ENCODE measurements at regions not wholly inside any gene's neighbourhood (a gene's known extent, or its start where the extent isn't known, plus 50 kb on each side); places are given as distances from the start of the nearest gene placed in this dataset.

DNA sequence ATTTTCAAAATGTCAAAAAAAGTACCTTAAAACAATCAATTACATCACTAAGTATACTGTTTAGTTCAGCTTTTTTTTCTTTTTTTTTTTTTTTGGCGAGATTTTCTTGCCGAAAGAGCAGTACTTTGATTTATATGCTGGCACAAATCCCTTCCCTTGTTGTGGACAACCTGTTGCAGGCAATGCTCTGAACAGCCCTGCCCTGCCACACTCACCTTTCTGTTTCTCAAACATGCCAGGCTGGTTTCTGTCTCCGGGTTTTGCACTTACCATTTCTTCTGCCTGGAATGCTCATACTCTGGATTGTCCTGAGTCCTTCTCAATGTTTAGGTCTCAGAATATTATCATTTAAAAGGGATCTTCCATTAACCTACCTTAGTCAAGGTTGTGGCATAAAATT is 80.4 kb upstream of the JAZF1 start (continued):
- TF ChIP-seq, protein P1, sequence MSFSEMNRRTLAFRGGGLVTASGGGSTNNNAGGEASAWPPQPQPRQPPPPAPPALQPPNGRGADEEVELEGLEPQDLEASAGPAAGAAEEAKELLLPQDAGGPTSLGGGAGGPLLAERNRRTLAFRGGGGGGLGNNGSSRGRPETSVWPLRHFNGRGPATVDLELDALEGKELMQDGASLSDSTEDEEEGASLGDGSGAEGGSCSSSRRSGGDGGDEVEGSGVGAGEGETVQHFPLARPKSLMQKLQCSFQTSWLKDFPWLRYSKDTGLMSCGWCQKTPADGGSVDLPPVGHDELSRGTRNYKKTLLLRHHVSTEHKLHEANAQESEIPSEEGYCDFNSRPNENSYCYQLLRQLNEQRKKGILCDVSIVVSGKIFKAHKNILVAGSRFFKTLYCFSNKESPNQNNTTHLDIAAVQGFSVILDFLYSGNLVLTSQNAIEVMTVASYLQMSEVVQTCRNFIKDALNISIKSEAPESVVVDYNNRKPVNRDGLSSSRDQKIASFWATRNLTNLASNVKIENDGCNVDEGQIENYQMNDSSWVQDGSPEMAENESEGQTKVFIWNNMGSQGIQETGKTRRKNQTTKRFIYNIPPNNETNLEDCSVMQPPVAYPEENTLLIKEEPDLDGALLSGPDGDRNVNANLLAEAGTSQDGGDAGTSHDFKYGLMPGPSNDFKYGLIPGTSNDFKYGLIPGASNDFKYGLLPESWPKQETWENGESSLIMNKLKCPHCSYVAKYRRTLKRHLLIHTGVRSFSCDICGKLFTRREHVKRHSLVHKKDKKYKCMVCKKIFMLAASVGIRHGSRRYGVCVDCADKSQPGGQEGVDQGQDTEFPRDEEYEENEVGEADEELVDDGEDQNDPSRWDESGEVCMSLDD (tag by site-specific recombination; IDR thresholded peaks at IDR 0.05), result no peak
- TF ChIP-seq ELK4 (IDR thresholded peaks at IDR 0.05; ENCODE audit: borderline replicate concordance, low read depth, low read length), result no peak

DNA sequence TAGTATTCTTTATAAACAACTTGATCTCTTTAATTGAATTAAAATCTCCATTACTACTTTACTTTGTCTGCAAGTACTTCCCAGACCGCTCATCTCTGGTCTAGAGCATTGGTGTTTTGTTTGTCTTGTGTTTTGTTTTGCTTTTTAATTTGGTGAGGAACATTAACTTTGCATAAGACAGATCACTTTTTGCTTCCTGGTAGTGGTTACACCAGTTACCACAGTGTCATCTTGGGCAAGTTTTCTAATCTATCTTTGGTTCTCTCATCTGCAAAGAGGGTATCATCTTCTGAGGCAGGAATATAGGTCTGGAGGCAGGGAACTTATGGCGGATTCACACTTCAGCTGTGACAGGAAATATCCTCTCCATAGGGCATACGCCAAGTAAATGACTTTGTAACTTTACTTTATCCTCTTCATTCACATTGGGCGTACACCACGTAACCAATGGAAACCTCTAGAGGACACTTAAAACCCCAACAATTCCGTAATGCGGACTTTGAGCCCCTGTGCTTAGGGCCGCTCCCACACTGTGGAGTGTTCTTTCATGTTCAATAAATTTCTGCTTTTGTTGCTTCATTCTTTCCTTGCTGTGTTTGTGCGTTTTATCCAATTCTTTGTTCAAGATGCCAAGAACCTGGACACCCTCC is 83.2 kb upstream of the JAZF1 start:
- no peaks in the 10 kb centered on the region for H3K4me1 ChIP-seq (ENCODE audit: control insufficient read depth, insufficient read depth, low read length)
- H3K27ac ChIP-seq (ENCODE audit: extremely low read depth, low read depth, low read length), result no peak overlapping the region
- ChIA-PET POLR2A (no interaction called here), CTCF (interaction anchor here (0.7 kb wide), 1 partner anchor 161 kb away, joined by 4 read pairs; no protein-coding TSS in a partner anchor)
- H3K9me3 ChIP-seq (ENCODE audit: control insufficient read depth, insufficient read depth, low read depth, low read length), result no peaks in the 10 kb centered on the region
- no peak for TF ChIP-seq ZBTB20 (tag by site-specific recombination; IDR thresholded peaks at IDR 0.05)
- no peak for TF ChIP-seq ZNF341 (tag by site-specific recombination; IDR thresholded peaks at IDR 0.05; ENCODE audit: low read depth)
- no peak for TF ChIP-seq ZFP37 (tag by site-specific recombination; IDR thresholded peaks at IDR 0.05)
- TF ChIP-seq, protein P2, sequence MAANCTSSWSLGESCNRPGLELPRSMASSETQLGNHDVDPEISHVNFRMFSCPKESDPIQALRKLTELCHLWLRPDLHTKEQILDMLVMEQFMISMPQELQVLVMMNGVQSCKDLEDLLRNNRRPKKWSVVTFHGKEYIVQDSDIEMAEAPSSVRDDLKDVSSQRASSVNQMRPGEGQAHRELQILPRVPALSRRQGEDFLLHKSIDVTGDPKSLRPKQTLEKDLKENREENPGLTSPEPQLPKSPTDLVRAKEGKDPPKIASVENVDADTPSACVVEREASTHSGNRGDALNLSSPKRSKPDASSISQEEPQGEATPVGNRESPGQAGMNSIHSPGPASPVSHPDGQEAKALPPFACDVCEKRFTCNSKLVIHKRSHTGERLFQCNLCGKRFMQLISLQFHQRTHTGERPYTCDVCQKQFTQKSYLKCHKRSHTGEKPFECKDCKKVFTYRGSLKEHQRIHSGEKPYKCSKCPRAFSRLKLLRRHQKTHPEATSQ (tag by site-specific recombination; IDR thresholded peaks at IDR 0.05), result no peak
- TF ChIP-seq ZNF248 (tag by site-specific recombination; IDR thresholded peaks at IDR 0.05), result no peak
- no peak for TF ChIP-seq ZNF112 (tag by site-specific recombination; IDR thresholded peaks at IDR 0.05)
- TF ChIP-seq, protein P3, sequence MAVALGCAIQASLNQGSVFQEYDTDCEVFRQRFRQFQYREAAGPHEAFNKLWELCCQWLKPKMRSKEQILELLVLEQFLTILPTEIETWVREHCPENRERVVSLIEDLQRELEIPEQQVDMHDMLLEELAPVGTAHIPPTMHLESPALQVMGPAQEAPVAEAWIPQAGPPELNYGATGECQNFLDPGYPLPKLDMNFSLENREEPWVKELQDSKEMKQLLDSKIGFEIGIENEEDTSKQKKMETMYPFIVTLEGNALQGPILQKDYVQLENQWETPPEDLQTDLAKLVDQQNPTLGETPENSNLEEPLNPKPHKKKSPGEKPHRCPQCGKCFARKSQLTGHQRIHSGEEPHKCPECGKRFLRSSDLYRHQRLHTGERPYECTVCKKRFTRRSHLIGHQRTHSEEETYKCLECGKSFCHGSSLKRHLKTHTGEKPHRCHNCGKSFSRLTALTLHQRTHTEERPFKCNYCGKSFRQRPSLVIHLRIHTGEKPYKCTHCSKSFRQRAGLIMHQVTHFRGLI (tag by site-specific recombination; IDR thresholded peaks at IDR 0.05), result no peak
- TF ChIP-seq OSR2 (tag by site-specific recombination; IDR thresholded peaks at IDR 0.05), result no peak
- no peak for TF ChIP-seq PRDM2 (tag by site-specific recombination; IDR thresholded peaks at IDR 0.05; ENCODE audit: borderline replicate concordance)
- no peak overlapping the region for H3K4me3 ChIP-seq (ENCODE audit: low read depth, low read length)
- H3K36me3 ChIP-seq (ENCODE audit: control insufficient read depth in 2 of 2, insufficient read depth in 1 of 2, low read length in 2 of 2), result no peaks in the 10 kb centered on the region
